ENCODE measurements at regions not wholly inside any gene's neighbourhood (a gene's known extent, or its start where the extent isn't known, plus 50 kb on each side); places are given as distances from the start of the nearest gene placed in this dataset.

DNA sequence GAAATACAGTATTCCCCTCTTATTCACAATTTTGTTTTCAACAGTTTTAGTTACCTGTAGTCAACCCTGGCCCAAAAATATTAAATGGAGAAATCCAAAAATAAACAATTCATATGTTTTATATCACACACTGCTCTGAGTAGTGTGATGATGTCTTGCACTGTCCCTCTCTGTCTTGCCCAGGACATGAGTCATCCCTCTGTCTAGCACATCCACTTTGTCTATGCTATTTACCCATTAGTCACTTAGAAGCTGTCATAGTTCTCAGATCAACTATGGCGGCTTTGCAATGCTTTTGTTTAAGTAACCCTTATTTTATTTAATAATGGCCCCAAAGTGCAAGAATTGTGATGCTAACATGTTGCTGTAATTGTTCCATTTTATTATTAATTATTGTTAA, 380.6 kb upstream of the REG3G start:
- no peak for DNase-seq

DNA sequence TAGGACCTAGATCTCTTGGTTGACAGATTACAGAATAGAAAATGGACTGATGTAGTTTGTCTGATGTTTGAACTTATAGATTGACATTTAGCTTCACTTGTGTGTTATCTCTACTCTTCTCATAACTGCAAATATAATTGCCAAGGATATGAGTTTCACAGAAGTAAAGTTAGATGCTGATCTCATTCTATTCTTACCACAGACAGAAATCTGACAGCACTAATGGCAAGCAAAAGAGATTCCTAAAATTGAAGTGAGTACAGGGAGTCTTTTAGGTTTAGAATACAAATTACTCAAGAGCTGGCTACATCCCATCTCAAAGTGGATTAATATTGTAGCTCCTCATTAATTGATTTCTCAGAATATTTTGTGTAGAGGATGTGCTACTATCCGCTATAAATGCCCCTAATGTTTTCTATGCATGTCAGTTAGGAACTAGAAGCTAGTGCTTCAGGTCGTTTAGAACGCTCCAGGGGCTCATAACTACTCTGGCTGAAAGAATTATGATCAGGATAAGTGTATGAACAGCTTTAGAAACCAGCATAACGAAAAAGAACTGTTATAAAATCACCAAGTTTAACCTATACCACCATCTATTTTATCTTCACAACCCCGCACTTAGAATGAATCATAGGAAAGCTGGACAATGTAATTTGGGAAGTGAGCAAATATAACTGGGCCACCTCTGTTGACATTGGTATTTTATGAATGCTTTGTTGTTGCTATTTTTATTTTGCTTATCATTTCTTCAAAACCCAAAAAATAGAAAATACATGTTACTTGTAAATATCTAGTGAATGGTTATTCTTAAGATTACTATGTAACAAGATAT, 378.8 kb upstream of the REG3G start:
- DNase-seq: no peak

- DNase-seq: no peak
These were observed 376.9 kb upstream of the REG3G start for GRCh38 chr2:78648558-78648957.

- no peak for DNase-seq
These were observed 370.6 kb upstream of the REG3G start for GRCh38 chr2:78654941-78655340.

DNA sequence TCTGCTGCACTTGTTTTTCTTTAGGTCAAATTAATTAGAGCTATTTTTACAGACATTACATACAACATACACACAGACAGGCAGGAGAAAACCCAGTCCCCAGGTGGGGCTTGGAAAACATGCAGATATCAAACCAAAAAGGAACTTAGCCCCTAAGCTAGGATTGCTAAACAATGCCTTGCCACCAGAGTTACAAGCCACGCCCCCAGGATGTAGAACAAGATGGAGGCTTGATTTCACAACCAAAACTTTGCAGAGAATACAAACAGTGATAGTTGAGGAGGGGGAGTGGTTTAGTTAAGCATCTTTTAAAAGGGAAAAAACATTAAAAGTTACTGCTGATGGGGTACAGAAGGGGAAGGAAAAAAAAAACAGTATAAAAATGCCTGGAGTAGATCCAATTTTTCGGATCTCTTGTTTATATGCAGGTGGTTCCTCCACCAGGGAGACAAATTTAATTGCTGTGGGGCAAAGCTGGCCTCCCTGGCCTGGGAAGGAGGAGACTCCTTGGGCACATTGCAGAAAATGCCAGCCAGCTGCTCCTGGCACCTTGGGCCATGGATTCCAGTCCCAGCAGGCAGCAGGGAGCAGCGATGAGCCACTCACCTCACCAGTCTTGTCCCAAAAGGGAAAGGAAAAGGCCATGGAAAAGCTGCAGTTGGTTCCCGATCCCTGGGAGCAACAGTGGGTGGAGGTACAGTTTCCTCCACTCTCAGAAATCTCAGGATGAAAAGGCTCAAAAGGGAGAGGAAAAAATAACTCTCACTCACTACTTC, 348.4 kb upstream of the REG3G start:
- no peak for DNase-seq

DNA sequence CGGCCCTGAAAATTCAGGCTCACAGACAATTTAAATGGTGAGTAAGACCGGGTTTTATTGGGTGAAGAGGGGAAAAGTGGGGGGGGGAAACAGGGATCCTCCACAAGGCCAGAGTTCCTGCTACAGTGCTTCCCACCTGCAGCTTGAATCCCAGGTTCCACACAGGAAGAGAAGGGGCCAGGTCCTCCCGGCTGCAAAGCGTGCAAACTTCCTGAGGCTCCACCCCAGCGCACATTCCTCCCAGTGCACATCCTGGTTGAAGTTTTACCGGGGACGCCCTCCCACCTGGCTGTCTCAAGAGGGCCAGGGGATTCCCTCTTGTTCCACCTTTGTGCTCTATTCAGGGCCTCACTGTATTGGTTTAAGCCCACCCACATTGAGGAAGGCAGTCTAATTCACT, 347.7 kb upstream of the REG3G start:
- DNase-seq: no peak

- DNase-seq: no peak
These were observed 344.1 kb upstream of the REG3G start for GRCh38 chr2:78681386-78681785.

GRCh38 chr2:78682781-78683180, 342.7 kb upstream of the REG3G start:
- DNase-seq: no peak

- no peak for DNase-seq
These were observed 338.8 kb upstream of the REG3G start for GRCh38 chr2:78686625-78687153.

GRCh38 chr2:78699696-78700095, 325.8 kb upstream of the REG3G start:
- no peak for DNase-seq

DNA sequence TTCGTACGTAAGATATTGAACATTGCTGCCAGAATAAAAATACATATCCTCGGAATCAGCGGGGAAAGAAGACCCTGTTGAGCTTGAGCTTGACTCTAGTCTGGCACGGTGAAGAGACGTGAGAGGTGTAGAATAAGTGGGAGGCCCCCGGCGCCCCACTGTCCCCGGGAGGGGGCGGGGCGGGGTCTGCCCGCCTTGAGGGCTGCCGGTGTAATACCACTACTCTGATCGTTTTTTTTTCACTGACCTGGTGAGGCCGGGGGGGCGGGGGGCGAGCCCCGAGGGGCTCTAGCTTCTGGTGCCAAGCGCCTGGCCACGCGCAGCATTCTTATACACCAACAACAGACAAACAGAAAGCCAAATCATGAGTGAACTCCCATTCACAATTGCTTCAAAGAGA, 324.0 kb upstream of the REG3G start:
- no peak for DNase-seq

- no peak for DNase-seq
These were observed 317.6 kb upstream of the REG3G start for GRCh38 chr2:78707776-78708386.

DNA sequence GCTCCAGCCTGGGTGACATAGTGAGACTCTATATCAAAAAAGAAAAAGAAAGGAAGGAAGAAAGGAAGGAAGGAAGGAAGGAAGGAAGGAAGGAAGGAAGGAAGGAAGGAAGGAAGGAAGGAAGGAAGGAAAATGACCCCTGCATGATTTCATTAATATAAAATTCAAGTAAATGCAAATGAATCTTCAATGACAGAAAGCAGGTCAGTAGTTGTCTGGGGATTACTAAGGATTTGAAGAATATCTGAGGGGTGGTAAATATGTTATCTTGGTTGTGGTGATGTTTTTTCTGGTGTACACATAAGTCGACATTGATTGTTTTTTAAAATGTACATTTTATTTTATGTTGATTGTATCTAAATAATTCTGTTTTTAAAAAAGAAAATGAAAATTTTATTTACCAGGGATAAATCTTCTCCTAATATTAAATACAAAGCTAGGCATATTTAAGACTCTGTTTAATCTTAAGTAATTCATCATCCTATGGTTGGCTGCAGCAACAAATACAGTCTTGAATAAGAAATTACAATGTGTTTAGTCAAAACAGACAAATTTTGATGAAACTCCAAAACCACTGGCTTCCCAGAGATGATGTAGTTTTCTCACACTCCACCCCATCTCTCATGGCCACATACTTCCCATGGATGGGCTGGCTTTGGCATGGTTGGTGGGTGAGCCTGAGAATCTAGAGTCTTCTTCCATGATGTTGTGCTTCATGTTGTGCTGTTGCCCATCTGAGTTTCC, 314.7 kb upstream of the REG3G start:
- no peak for DNase-seq

DNA sequence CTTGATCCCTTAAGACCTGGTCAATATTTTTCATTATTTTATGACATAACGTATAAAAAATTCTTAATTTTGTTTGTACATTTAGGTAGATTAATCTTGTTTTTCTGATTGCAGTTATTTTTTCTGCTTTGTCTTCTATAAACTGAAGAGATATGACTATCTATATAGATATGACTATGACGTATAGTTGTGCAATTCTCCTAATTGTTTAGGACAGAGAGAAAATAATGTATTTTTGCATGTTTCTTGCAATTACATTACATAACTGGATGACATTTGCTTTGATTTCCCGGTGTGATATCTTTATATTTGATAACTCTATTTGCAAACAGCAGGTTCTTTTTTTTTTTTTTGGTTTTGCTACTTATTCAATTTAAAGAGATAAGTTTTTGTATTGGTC, 310.2 kb upstream of the REG3G start:
- no peak for DNase-seq

DNA sequence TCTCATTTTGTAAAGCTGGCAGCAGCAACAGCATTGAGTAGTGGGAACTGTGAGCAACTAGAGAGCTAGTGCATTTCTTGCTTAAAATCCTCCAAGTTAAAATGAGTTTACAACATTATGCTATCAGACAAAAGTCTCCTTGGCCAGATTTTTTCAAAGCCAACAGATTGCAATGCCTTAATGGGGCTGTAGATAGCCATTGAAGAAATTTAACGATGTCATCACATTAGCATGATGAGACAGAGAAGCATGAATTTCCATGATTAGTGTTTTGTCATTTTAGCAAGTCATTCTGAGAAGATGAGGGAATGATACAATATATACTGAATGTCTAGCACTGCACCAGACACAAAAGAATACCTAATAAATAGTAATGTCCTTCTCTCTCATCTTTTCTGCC, 307.5 kb upstream of the REG3G start:
- DNase-seq: no peak

DNA sequence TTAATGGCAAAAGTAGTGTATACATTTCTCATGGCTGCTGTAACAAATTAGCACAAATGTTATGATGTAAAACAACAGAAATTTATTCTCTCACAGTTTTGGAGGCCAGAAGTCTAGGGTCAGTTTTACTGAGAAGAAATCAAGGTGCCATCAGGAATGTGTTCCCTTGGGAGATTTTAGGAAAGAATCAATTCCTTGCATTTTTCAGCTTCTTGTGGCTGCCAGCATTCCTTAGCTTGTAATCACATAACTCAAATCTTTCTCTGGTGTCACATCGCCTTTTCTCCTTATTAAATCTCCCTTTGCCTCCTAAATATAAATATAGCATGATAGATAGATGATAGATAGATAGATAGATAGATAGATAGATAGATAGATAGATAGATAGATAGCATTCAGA, 307.0 kb upstream of the REG3G start:
- no peak for DNase-seq

GRCh38 chr2:78721355-78722033, 304.0 kb upstream of the REG3G start:
- DNase-seq: no peak

DNA sequence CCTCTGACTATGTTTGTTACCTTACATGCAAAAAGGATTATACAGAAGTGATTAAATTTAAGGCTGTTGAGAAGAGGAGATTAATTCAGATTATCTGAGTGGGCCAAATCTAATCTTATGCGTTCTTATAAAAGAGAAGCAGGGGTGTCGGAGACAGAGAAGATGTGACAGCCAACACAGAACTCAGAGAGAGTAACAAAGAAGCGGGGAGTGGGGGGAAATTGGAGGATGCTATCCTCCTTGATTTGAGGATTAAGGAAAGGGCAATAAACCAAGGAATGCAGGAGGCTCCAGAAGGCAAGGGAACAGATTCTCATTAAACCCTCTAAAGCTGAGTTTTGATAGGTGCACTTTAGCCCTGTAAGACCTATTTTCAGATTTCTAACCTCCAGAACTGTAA, 291.3 kb upstream of the REG3G start:
- no peak for DNase-seq

DNA sequence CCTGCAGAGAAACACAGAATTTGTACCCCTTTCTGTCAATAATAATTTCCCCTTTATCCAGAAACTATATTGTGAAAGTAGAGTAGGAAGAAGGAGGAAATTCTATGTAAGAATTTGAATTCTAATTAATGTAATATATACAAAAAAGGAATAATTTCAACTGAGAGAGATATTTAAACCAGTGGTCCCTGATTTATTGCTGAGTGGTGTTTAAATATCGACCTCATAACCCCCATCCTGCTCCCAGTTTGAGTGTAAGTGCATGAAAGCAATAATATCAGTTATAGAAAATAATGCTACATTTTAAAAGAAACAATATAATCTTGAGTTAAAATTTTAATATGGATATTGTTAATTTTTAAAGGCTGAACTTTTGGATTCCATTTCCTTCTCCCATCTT, 286.2 kb upstream of the REG3G start:
- no peak for DNase-seq

DNA sequence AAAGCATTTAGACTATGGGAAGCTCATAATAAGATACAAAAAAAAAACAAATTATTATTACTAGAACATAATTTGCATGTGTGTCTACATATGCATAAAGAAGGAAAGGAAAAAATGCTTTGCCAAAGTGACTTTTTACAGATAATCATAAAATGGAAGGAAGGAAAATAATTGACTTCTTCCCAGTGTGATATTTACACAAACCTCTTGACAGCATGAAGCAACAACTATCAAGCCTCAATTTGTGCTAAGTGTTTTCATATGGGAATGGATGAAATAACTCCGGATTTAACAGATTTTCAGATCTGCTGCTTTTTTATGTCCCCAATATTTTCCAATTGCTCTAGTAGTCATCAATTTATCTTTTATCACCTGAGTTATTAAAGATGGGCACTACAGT, 275.9 kb upstream of the REG3G start:
- DNase-seq: no peak

- no peak for DNase-seq
These were observed 275.3 kb upstream of the REG3G start for GRCh38 chr2:78750219-78750618.

GRCh38 chr2:78754930-78755329, 270.6 kb upstream of the REG3G start:
- no peak for DNase-seq

All from NCI-H1092 (cell line).